IMR-90 (cell line): ENCODE measurements at regions not wholly inside any gene's neighbourhood (a gene's known extent, or its start where the extent isn't known, plus 50 kb on each side); places are given as distances from the start of the nearest gene placed in this dataset.

Source experiments
- ATAC-seq: fragments of 200-7000 bp; cut with Tn5 transposase; 2 replicates; pipeline ENCODE4 v1.9.1; 2020; ENCODE audit warnings: low read depth, mild to moderate bottlenecking, moderate library complexity
- BruUV-seq: library from RNA; stranded (reverse); fragments of 400-500 nt; replicated peaks from 2 replicates; lab custom pipeline; 2021; lab: Mats Ljungman, UMichigan
- CTCF ChIA-PET: fragments of 300-600 bp; formaldehyde crosslinking; extraction: SDS; loops from one replicate; lab custom pipeline; 2021; ENCODE audit warnings: antibody characterized with exemption; lab: Yijun Ruan, JAX
- POLR2A ChIA-PET: fragments of 300-600 bp; sonication (Branson Sonifier 250); formaldehyde crosslinking; loops from one replicate; lab custom pipeline; 2022; ENCODE audit warnings: antibody characterized with exemption; ENCODE audit not compliant: unreplicated experiment; lab: Charles Lee
- DNase-seq: peaks from one replicate; pipeline ENCODE4 v3.0.0; 2013
- H2AFZ ChIP-seq: replicated peaks from 2 replicates; pipeline ENCODE3; 2013; ENCODE audit warnings: low read length, mild to moderate bottlenecking; ENCODE audit not compliant: poor library complexity
- H2AK5ac ChIP-seq: 2 replicates; pipeline ENCODE4 v1.6.1; 2013; ENCODE audit warnings: low read depth, low read length, inconsistent platforms
- H2AK9ac ChIP-seq: replicated peaks from 2 replicates; pipeline ENCODE3; 2013; ENCODE audit warnings: mild to moderate bottlenecking, low read depth, low read length, moderate library complexity; ENCODE audit not compliant: poor library complexity
- H2BK120ac ChIP-seq: 2 replicates; pipeline ENCODE4 v1.6.1; 2013; ENCODE audit warnings: low read depth, low read length, inconsistent platforms
- H2BK15ac ChIP-seq: 3 replicates; pipeline ENCODE4 v1.6.1; 2013; ENCODE audit warnings: low read depth, low read length, inconsistent platforms
- H2BK20ac ChIP-seq: 2 replicates; pipeline ENCODE4 v1.6.1; 2013; ENCODE audit warnings: low read depth, mild to moderate bottlenecking, inconsistent platforms, low read length, moderate library complexity
- H2BK5ac ChIP-seq: 2 replicates; pipeline ENCODE4 v1.6.1; 2013; ENCODE audit warnings: mild to moderate bottlenecking, low read depth, low read length, inconsistent platforms; ENCODE audit not compliant: poor library complexity, severe bottlenecking
- H3K14ac ChIP-seq: replicated peaks from 2 replicates; pipeline ENCODE4 v1.6.1; 2013; ENCODE audit warnings: low read depth, low read length, inconsistent platforms
- H3K18ac ChIP-seq: 2 replicates; pipeline ENCODE4 v1.6.1; 2013; ENCODE audit warnings: low read depth, low read length, control low read depth
- H3K23ac ChIP-seq: 2 replicates; pipeline ENCODE4 v1.6.1; 2013; ENCODE audit warnings: low read depth, low read length, inconsistent platforms
- H3K27ac ChIP-seq: 2 replicates; pipeline ENCODE4 v1.5.1; 2013; ENCODE audit warnings: mild to moderate bottlenecking, control low read depth, low read length; ENCODE audit not compliant: insufficient read depth
- H3K27me3 ChIP-seq: 2 replicates; pipeline ENCODE4 v1.6.1; 2013; ENCODE audit warnings: low read length; ENCODE audit not compliant: control insufficient read depth, insufficient read depth
- H3K36me3 ChIP-seq: 2 replicates; pipeline ENCODE4 v1.6.1; 2013; ENCODE audit warnings: low read length, mixed read lengths; ENCODE audit not compliant: control insufficient read depth, insufficient read depth
- H3K4ac ChIP-seq: 2 replicates; pipeline ENCODE4 v1.6.1; 2013; ENCODE audit warnings: low read depth, low read length, inconsistent platforms
- H3K4me1 ChIP-seq: 2 replicates; pipeline ENCODE4 v1.6.1; 2013; ENCODE audit warnings: low read length, mixed read lengths; ENCODE audit not compliant: control insufficient read depth, insufficient read depth
- H3K4me2 ChIP-seq: 2 replicates; pipeline ENCODE4 v1.6.1; 2013; ENCODE audit warnings: low read depth, mild to moderate bottlenecking, control low read depth, low read length, moderate library complexity
- H3K4me3 ChIP-seq: 2 replicates; pipeline ENCODE4 v1.5.1; 2013; ENCODE audit warnings: low read depth, mild to moderate bottlenecking, control low read depth, low read length, moderate library complexity; ENCODE audit not compliant: insufficient read depth
- H3K56ac ChIP-seq: 2 replicates; pipeline ENCODE4 v1.6.1; 2013; ENCODE audit warnings: low read length, inconsistent platforms; ENCODE audit not compliant: insufficient read depth; ENCODE audit errors: extremely low read depth
- H3K79me1 ChIP-seq, 2 experiments: 2 replicates each; pipeline ENCODE4 v1.6.1; 2013; ENCODE audit warnings: low read length in 2 of 2, inconsistent platforms in 1 of 2, low read depth in 1 of 2
- H3K9ac ChIP-seq: 2 replicates; pipeline ENCODE4 v1.6.1; 2013; ENCODE audit warnings: low read depth, low read length, control low read depth
- H3K9me1 ChIP-seq: 2 replicates; pipeline ENCODE4 v1.6.1; 2013; ENCODE audit warnings: low read length, inconsistent platforms; ENCODE audit not compliant: insufficient read depth
- H3K9me3 ChIP-seq: 2 replicates; pipeline ENCODE4 v1.6.1; 2013; ENCODE audit warnings: low read length; ENCODE audit not compliant: control insufficient read depth, insufficient read depth
- H4K20me1 ChIP-seq: 2 replicates; pipeline ENCODE4 v1.6.1; 2013; ENCODE audit warnings: low read length, inconsistent platforms; ENCODE audit not compliant: insufficient read depth
- H4K5ac ChIP-seq: 2 replicates; pipeline ENCODE4 v1.6.1; 2013; ENCODE audit warnings: mild to moderate bottlenecking, low read depth, low read length, control low read depth
- H4K8ac ChIP-seq, 2 experiments: 2 replicates each; pipeline ENCODE4 v1.6.1; 2013; ENCODE audit warnings: low read depth in 2 of 2, low read length in 2 of 2, control low read depth in 1 of 2, inconsistent platforms in 1 of 2
- H4K91ac ChIP-seq: 2 replicates; pipeline ENCODE4 v1.6.1; 2013; ENCODE audit warnings: low read depth, low read length, inconsistent platforms; ENCODE audit not compliant: insufficient read depth
- BHLHE40 ChIP-seq: fragments of 150-350 bp; IDR thresholded peaks from 2 replicates; pipeline ENCODE4 v1.6.1; 2016; ENCODE audit warnings: mild to moderate bottlenecking, low read depth, low read length
- CEBPB ChIP-seq: IDR thresholded peaks from 2 replicates; pipeline ENCODE4 v1.6.1; 2012; ENCODE audit warnings: low read depth, low read length, improper control_type of control experiment
- CHD1 ChIP-seq: IDR thresholded peaks from 2 replicates; pipeline ENCODE4 v1.6.1; 2012; ENCODE audit warnings: low read depth, low read length, improper control_type of control experiment
- CTCF ChIP-seq: conservative IDR thresholded peaks from 2 replicates; pipeline ENCODE4 v1.5.1; 2012; ENCODE audit warnings: mild to moderate bottlenecking, low read depth, low read length, improper control_type of control experiment
- ELK1 ChIP-seq: fragments of 150-350 bp; IDR thresholded peaks from 2 replicates; pipeline ENCODE4 v1.6.1; 2016; ENCODE audit warnings: low read depth, mild to moderate bottlenecking, low read length, moderate library complexity, borderline replicate concordance
- FOS ChIP-seq: fragments of 150-350 bp; IDR thresholded peaks from 2 replicates; pipeline ENCODE4 v1.6.1; 2016; ENCODE audit warnings: low read depth, low read length
- MAFK ChIP-seq: IDR thresholded peaks from 2 replicates; pipeline ENCODE4 v1.6.1; 2012; ENCODE audit warnings: low read depth, low read length, improper control_type of control experiment
- MAZ ChIP-seq: IDR thresholded peaks from 2 replicates; pipeline ENCODE4 v1.6.1; 2012; ENCODE audit warnings: low read depth, mild to moderate bottlenecking, low read length, improper control_type of control experiment, moderate library complexity, borderline replicate concordance
- MXI1 ChIP-seq: IDR thresholded peaks from 2 replicates; pipeline ENCODE4 v1.6.1; 2012; ENCODE audit warnings: low read depth, mild to moderate bottlenecking, low read length, moderate library complexity, borderline replicate concordance
- NFE2L2 ChIP-seq: fragments of 150-350 bp; IDR thresholded peaks from 2 replicates; pipeline ENCODE4 v1.6.1; 2016; ENCODE audit warnings: low read depth, mild to moderate bottlenecking, low read length
- POLR2A ChIP-seq: IDR thresholded peaks from 2 replicates; pipeline ENCODE4 v1.6.1; 2012; ENCODE audit warnings: mild to moderate bottlenecking, low read depth, low read length
- RAD21 ChIP-seq: IDR thresholded peaks from 2 replicates; pipeline ENCODE4 v1.6.1; 2012; ENCODE audit warnings: low read length, improper control_type of control experiment
- RCOR1 ChIP-seq: IDR thresholded peaks from 2 replicates; pipeline ENCODE4 v1.6.1; 2012; ENCODE audit warnings: mild to moderate bottlenecking, low read length, improper control_type of control experiment; ENCODE audit not compliant: insufficient replicate concordance
- RFX5 ChIP-seq: IDR thresholded peaks from 2 replicates; pipeline ENCODE4 v1.8.0; 2012; ENCODE audit warnings: low read depth, mild to moderate bottlenecking, low read length, moderate library complexity
- SMC3 ChIP-seq: fragments of 150-350 bp; IDR thresholded peaks from 2 replicates; pipeline ENCODE4 v1.6.1; 2016; ENCODE audit warnings: low read depth, mild to moderate bottlenecking, antibody characterized with exemption, low read length, moderate library complexity
- USF2 ChIP-seq: fragments of 150-350 bp; IDR thresholded peaks from 2 replicates; pipeline ENCODE4 v1.6.1; 2017; ENCODE audit warnings: mild to moderate bottlenecking, antibody characterized with exemption, low read length, low read depth
- WGBS, 2 experiments: methylation state at CpG; one replicate each; pipeline versions ENCODE4 v1.1.5 to v1.1.7; 2013; ENCODE audit warnings: missing lambda C conversion rate in 2 of 2; ENCODE audit not compliant: insufficient read length in 1 of 2; ENCODE audit errors: extremely low coverage in 2 of 2; 5-methylcytosine and 5-hydroxymethylcytosine counted together
- dilution Hi-C: fragments of 300-500 bp; cut with HindIII; formaldehyde crosslinking; loops from one replicate; pipeline ENCODE4 v1.14.3; 2018; ENCODE audit warnings: low sequenced_read_pairs; ENCODE audit not compliant: unreplicated experiment
- in situ Hi-C: fragments of 300-500 bp; cut with MboI; formaldehyde crosslinking; loops from 3 replicates; pipeline ENCODE4 v1.14.3; 2019; ENCODE audit warnings: low sequenced_read_pairs, inconsistent platforms, mixed read lengths
- intact Hi-C: fragments of 100-400 bp; cut with micrococcal nuclease; formaldehyde crosslinking; loops from 2 replicates; pipeline ENCODE4 v1.10.0; 2022

GRCh38 chr1:203403586-203403985, 52.7 kb upstream of the FMOD start:
- BruUV-seq = no TSS peak
- POLR2A ChIA-PET = no interaction called here
- Histone ChIP-seq H2BK5ac (peak overlapping the region; percentile 82), H3K4me2 (no peak overlapping the region), H3K4me3 (no peak overlapping the region), H3K9me3 (no peaks in the 10 kb centered on the region), H3K4me1 (peaks cover 24% of the 10 kb centered on the region), H4K5ac (peak overlapping the region; percentile 60), H2BK120ac (peak overlapping the region; percentile 94), H3K14ac (peak overlapping the region; percentile 90), H3K27ac (peak overlapping the region; percentile 68; the same call in 1 of the 2 replicates), H3K9ac (no peak overlapping the region; the same call in 1 of the 2 replicates), H3K36me3 (no peaks in the 10 kb centered on the region), H3K18ac (peak overlapping the region; percentile 98), H2AK9ac (peak overlapping the region; percentile 79), H4K20me1 (no peaks in the 10 kb centered on the region), H3K4ac (peak overlapping the region; percentile 93), H2AK5ac (peak overlapping the region; percentile 74; the same call in 1 of the 2 replicates), H2BK15ac (peak overlapping the region; percentile 51; the same call in 2 of the 3 replicates), H4K8ac (peak overlapping the region in 1 of 2 experiments; percentile 90; a peak in 2 of 4 replicates), H4K91ac (peak overlapping the region; percentile 44), H3K27me3 (no peaks in the 10 kb centered on the region), H2BK20ac (peak overlapping the region; percentile 94; the same call in 1 of the 2 replicates), H2AFZ (no peak overlapping the region), H3K23ac (no peak overlapping the region; the same call in 1 of the 2 replicates), H3K56ac (no peak overlapping the region), H3K79me1 (no peaks in the 10 kb centered on the region), H3K9me1 (peaks cover 17% of the 10 kb centered on the region)
- dilution Hi-C loops (no loop called here), in situ Hi-C loops (no loop called here), intact Hi-C loops (loop anchor here (5.0 kb wide), 1 partner anchor 74 kb away; the partner anchor contains the start of gene PRELP)
- no peak for ATAC-seq
- no CpG with 5 or more reads among the region's 5 CpGs for WGBS, 2 experiments
- CTCF ChIA-PET = interaction anchor here (1.9 kb wide), 1 partner anchor 42 kb away, joined by 4 read pairs; no protein-coding TSS in a partner anchor
- no peak for TF ChIP-seq MAZ
- no peak for TF ChIP-seq RAD21
- no peak for TF ChIP-seq POLR2A
- no peak for TF ChIP-seq RCOR1
- no peak for TF ChIP-seq ELK1
- no peak for TF ChIP-seq MAFK
- TF ChIP-seq CEBPB = no peak
- TF ChIP-seq CHD1 = no peak
- no peak for TF ChIP-seq FOS
- TF ChIP-seq SMC3 = no peak
- no peak for TF ChIP-seq RFX5
- TF ChIP-seq BHLHE40 = no peak
- no peak for TF ChIP-seq USF2
- no peak for TF ChIP-seq MXI1
- no peak for TF ChIP-seq NFE2L2
- TF ChIP-seq CTCF = no peak
- DNase-seq = no peak
